ENCODE measurements at regions not wholly inside any gene's neighbourhood (a gene's known extent, or its start where the extent isn't known, plus 50 kb on each side); places are given as distances from the start of the nearest gene placed in this dataset.

- TF ChIP-seq ATF7-NPFF (CRISPR knock-in tag; IDR thresholded peaks at IDR 0.05; ENCODE audit: low read depth) (0 out of 2 replicates have a peak, but pooled peaks have one; percentile 51), SSRP1 (CRISPR knock-in tag; IDR thresholded peaks at IDR 0.05) (peak; percentile 40; the same call in 1 of the 2 replicates), NBN (conservative IDR thresholded peaks at IDR 0.05) (no peak), FOXP1 (IDR thresholded peaks at IDR 0.05) (0 out of 2 replicates have a peak, but pooled peaks have one; percentile 29), FOXP1 (CRISPR knock-in tag; IDR thresholded peaks at IDR 0.05) (peak; percentile 78; the same call in 1 of the 2 replicates), GFI1 (CRISPR knock-in tag; IDR thresholded peaks at IDR 0.05; ENCODE audit: borderline replicate concordance) (peak; percentile 98), ZSCAN31 (CRISPR knock-in tag; IDR thresholded peaks at IDR 0.05; ENCODE audit: low read depth) (peak; percentile 69; the same call in 1 of the 2 replicates), MBD4 (IDR thresholded peaks at IDR 0.05; ENCODE audit: borderline replicate concordance, low read length) (peak; percentile 92; the same call in 1 of the 2 replicates), YEATS4 (CRISPR knock-in tag; IDR thresholded peaks at IDR 0.05; ENCODE audit: borderline replicate concordance) (0 out of 2 replicates have a peak, but pooled peaks have one; percentile 51), RBFOX2 (IDR thresholded peaks at IDR 0.05; ENCODE audit: low read depth, low read length) (peak; percentile 69), TRAFD1 (CRISPR knock-in tag; IDR thresholded peaks at IDR 0.05; ENCODE audit: borderline replicate concordance) (no peak), NCOA1 (CRISPR knock-in tag; IDR thresholded peaks at IDR 0.05) (0 out of 2 replicates have a peak, but pooled peaks have one; percentile 45), ZNF766 (CRISPR knock-in tag; IDR thresholded peaks at IDR 0.05; ENCODE audit: borderline replicate concordance) (no peak), JUND (CRISPR knock-in tag; IDR thresholded peaks at IDR 0.05) (peak; percentile 67; the same call in 1 of the 2 replicates), SKI (IDR thresholded peaks at IDR 0.05; ENCODE audit: partially characterized antibody) (peak; percentile 45), YY1 (IDR thresholded peaks at IDR 0.05; ENCODE audit: insufficient read depth, insufficient replicate concordance, low read depth, low read length) (no peak), ZNF678 (CRISPR knock-in tag; IDR thresholded peaks at IDR 0.05) (no peak), ZNF770 (CRISPR knock-in tag; IDR thresholded peaks at IDR 0.05) (0 out of 2 replicates have a peak, but pooled peaks have one; percentile 22), ISL2 (CRISPR knock-in tag; IDR thresholded peaks at IDR 0.05) (peak; percentile 93), MIER3 (CRISPR knock-in tag; IDR thresholded peaks at IDR 0.05; ENCODE audit: borderline replicate concordance) (peak; percentile 68; the same call in 1 of the 2 replicates), TBX3 (IDR thresholded peaks at IDR 0.05; ENCODE audit: borderline replicate concordance) (peak; percentile 77)
- TF ChIP-seq, protein P1, sequence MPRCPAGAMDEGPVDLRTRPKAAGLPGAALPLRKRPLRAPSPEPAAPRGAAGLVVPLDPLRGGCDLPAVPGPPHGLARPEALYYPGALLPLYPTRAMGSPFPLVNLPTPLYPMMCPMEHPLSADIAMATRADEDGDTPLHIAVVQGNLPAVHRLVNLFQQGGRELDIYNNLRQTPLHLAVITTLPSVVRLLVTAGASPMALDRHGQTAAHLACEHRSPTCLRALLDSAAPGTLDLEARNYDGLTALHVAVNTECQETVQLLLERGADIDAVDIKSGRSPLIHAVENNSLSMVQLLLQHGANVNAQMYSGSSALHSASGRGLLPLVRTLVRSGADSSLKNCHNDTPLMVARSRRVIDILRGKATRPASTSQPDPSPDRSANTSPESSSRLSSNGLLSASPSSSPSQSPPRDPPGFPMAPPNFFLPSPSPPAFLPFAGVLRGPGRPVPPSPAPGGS (CRISPR knock-in tag; IDR thresholded peaks at IDR 0.05): no peak
- TF ChIP-seq, protein P2, sequence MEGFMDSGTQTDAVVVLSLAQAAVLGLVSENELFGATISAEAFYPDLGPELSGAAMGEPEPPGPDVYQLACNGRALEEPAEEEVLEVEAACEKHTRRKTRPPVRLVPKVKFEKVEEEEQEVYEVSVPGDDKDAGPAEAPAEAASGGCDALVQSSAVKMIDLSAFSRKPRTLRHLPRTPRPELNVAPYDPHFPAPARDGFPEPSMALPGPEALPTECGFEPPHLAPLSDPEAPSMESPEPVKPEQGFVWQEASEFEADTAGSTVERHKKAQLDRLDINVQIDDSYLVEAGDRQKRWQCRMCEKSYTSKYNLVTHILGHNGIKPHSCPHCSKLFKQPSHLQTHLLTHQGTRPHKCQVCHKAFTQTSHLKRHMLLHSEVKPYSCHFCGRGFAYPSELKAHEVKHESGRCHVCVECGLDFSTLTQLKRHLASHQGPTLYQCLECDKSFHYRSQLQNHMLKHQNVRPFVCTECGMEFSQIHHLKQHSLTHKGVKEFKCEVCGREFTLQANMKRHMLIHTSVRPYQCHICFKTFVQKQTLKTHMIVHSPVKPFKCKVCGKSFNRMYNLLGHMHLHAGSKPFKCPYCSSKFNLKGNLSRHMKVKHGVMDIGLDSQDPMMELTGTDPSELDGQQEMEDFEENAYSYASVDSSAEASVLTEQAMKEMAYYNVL (CRISPR knock-in tag; IDR thresholded peaks at IDR 0.05; ENCODE audit: borderline replicate concordance): peak; percentile 61; the same call in 1 of the 2 replicates
These were observed 94.7 kb upstream of the FOXN2 start (continued) for GRCh38 chr2:48219555-48220436.
